ENCODE measurements at regions not wholly inside any gene's neighbourhood (a gene's known extent, or its start where the extent isn't known, plus 50 kb on each side); places are given as distances from the start of the nearest gene placed in this dataset.

DNA sequence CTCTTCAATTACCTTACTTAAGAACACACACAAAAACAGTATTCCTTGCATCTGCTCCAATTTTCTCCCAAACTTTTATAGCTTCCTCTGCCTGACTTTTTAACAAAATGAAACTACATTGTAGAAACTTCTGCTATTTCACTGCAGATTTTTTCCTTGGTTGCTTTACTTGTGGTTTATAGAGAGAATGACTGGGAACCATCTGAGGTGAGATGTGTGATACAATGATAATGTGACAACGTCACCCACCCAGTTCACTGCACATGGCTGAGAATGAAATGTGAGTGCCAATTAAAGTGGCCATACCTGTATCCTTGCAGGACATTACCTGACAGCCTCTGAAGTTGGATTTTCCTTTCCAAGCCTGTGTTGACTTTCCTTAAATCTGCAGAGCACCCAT, 258.4 kb downstream of the CD83 start:
- TF ChIP-seq, protein P1, sequence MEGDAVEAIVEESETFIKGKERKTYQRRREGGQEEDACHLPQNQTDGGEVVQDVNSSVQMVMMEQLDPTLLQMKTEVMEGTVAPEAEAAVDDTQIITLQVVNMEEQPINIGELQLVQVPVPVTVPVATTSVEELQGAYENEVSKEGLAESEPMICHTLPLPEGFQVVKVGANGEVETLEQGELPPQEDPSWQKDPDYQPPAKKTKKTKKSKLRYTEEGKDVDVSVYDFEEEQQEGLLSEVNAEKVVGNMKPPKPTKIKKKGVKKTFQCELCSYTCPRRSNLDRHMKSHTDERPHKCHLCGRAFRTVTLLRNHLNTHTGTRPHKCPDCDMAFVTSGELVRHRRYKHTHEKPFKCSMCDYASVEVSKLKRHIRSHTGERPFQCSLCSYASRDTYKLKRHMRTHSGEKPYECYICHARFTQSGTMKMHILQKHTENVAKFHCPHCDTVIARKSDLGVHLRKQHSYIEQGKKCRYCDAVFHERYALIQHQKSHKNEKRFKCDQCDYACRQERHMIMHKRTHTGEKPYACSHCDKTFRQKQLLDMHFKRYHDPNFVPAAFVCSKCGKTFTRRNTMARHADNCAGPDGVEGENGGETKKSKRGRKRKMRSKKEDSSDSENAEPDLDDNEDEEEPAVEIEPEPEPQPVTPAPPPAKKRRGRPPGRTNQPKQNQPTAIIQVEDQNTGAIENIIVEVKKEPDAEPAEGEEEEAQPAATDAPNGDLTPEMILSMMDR (IDR thresholded peaks at IDR 0.05) = no peak
- TF ChIP-seq POLR2A (IDR thresholded peaks at IDR 0.05) = no peak
- TF ChIP-seq POLR2AphosphoS5 (IDR thresholded peaks at IDR 0.05) = no peak
